Activated T-helper 2 cell treated with anti-CD3 and anti-CD28 coated beads, Interferon-gamma antibody, Interleukin-2, Interleukin-4, amounts not matched to agents 10 μg/mL and 5 μg/mL and 100 μg/mL, durations not matched to agents 14 hours and 24 hours and 36 hours (primary cell): ENCODE measurements at regions not wholly inside any gene's neighbourhood (a gene's known extent, or its start where the extent isn't known, plus 50 kb on each side); places are given as distances from the start of the nearest gene placed in this dataset.

ENCODE experiments used
- DNase-seq: peaks from one replicate; pipeline ENCODE4 v3.0.0; 2021; ENCODE audit warnings: low spot score
- H3K27ac Mint-ChIP-seq: one replicate; pipeline ENCODE4 v1.8.0; 2021; ENCODE audit warnings: mixed read lengths
- H3K27me3 Mint-ChIP-seq: one replicate; pipeline ENCODE4 v1.8.0; 2021; ENCODE audit warnings: low read depth, mixed read lengths
- H3K36me3 Mint-ChIP-seq: one replicate; pipeline ENCODE4 v1.8.0; 2021; ENCODE audit warnings: low read depth, mixed read lengths
- H3K4me1 Mint-ChIP-seq: one replicate; pipeline ENCODE4 v1.8.0; 2021; ENCODE audit warnings: low read depth, mixed read lengths
- H3K4me3 Mint-ChIP-seq: one replicate; pipeline ENCODE4 v1.8.0; 2021; ENCODE audit warnings: low read depth, mild to moderate bottlenecking, moderate library complexity, mixed read lengths
- H3K9me3 Mint-ChIP-seq: one replicate; pipeline ENCODE4 v1.8.0; 2021; ENCODE audit warnings: mixed read lengths
- intact Hi-C: fragments of 100-400 bp; cut with micrococcal nuclease; formaldehyde crosslinking; loops from one replicate; pipeline ENCODE4 v1.15.1; 2023

DNA sequence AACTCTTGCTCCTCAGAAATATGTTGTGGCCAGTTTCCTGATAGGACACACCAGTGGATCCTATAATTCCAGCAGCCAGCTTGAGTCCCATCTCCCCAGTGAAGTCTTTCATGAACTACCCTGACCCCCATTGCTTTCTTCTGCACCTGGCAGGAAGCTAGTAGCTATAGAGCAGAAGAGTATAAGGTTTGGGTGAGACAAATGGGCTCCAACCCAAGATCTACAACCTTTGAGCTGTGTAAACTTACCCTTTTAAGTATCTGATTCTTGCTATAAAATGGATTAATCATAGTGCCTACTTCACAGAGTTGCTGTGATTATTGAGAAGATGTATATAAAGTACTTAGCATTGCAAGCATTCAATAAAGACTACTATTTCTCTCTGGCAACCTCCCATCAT lies 396.9 kb upstream of the CADM1 start:
- Mint-ChIP-seq H3K27me3 (no peaks in the 10 kb centered on the region), H3K27ac (no peak overlapping the region), H3K4me1 (peaks cover 23% of the 10 kb centered on the region), H3K4me3 (no peak overlapping the region), H3K36me3 (no peaks in the 10 kb centered on the region), H3K9me3 (peaks cover 4% of the 10 kb centered on the region)
- intact Hi-C loops, result no loop called here
- no peak for DNase-seq

GRCh38 chr11:115900111-115900510 lies 395.9 kb upstream of the CADM1 start:
- intact Hi-C loops, result no loop called here
- peaks cover 4% of the 10 kb centered on the region for H3K9me3 Mint-ChIP-seq
- no peak overlapping the region for H3K4me3 Mint-ChIP-seq
- H3K27me3 Mint-ChIP-seq, result no peaks in the 10 kb centered on the region
- H3K36me3 Mint-ChIP-seq, result no peaks in the 10 kb centered on the region
- H3K4me1 Mint-ChIP-seq, result peaks cover 14% of the 10 kb centered on the region
- no peak for DNase-seq
- H3K27ac Mint-ChIP-seq, result no peak overlapping the region

DNA sequence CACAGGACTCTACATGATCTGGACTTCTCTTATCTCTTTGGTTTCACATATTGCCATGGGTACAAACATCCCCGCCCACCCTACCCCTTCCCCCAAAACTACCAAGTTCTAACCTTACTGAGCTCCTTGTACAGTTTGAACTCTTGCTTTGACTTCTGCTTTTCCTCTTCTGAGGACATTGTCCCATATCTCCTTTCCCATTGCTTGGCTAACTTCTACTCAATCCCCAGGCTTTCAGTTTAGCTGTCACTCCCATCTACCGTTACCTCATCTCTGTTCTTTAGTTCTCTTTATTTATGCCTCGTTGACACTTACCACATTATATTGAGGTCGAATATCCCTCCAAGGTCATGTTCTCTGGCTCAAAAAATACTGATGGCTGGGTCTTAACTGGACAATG lies 393.5 kb upstream of the CADM1 start:
- H3K4me1 Mint-ChIP-seq, result peaks cover 5% of the 10 kb centered on the region
- DNase-seq, result no peak
- H3K36me3 Mint-ChIP-seq, result no peaks in the 10 kb centered on the region
- no peak overlapping the region for H3K27ac Mint-ChIP-seq
- intact Hi-C loops, result no loop called here
- no peak overlapping the region for H3K4me3 Mint-ChIP-seq
- H3K9me3 Mint-ChIP-seq, result peaks cover 4% of the 10 kb centered on the region
- H3K27me3 Mint-ChIP-seq, result no peaks in the 10 kb centered on the region

DNA sequence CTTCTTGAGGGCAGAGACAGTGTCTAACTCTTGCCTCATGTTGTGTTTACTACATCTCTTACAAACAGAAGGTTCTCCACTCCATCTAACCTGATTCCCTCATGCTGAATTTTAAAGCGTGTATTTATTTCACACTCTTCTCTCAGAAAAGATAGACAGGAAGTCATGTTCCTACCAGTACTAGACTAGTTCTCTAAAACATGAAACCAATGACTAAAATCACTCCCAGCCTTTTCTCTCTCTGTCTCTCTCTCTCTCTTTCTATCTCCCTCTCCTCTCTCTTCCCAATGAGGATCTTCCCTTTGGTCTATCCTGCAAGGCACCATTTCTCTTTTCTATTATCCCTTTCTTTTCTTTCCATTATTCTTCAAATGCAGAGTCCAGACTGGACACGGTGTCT lies 391.9 kb upstream of the CADM1 start:
- Mint-ChIP-seq H3K4me1 (peaks cover 3% of the 10 kb centered on the region), H3K27ac (no peak overlapping the region), H3K27me3 (no peaks in the 10 kb centered on the region), H3K4me3 (no peak overlapping the region), H3K9me3 (no peaks in the 10 kb centered on the region), H3K36me3 (no peaks in the 10 kb centered on the region)
- no peak for DNase-seq
- intact Hi-C loops, result no loop called here

GRCh38 chr11:115895594-115895993 lies 391.4 kb upstream of the CADM1 start:
- Mint-ChIP-seq H3K9me3 (no peaks in the 10 kb centered on the region), H3K27ac (no peak overlapping the region), H3K4me1 (peaks cover 3% of the 10 kb centered on the region), H3K4me3 (no peak overlapping the region), H3K27me3 (no peaks in the 10 kb centered on the region), H3K36me3 (no peaks in the 10 kb centered on the region)
- intact Hi-C loops, result no loop called here
- no peak for DNase-seq

GRCh38 chr11:115894176-115894575 lies 390.0 kb upstream of the CADM1 start:
- Mint-ChIP-seq H3K36me3 (no peaks in the 10 kb centered on the region), H3K9me3 (no peaks in the 10 kb centered on the region), H3K4me1 (peaks cover 3% of the 10 kb centered on the region), H3K27me3 (no peaks in the 10 kb centered on the region), H3K27ac (no peak overlapping the region), H3K4me3 (no peak overlapping the region)
- intact Hi-C loops, result no loop called here
- no peak for DNase-seq

DNA sequence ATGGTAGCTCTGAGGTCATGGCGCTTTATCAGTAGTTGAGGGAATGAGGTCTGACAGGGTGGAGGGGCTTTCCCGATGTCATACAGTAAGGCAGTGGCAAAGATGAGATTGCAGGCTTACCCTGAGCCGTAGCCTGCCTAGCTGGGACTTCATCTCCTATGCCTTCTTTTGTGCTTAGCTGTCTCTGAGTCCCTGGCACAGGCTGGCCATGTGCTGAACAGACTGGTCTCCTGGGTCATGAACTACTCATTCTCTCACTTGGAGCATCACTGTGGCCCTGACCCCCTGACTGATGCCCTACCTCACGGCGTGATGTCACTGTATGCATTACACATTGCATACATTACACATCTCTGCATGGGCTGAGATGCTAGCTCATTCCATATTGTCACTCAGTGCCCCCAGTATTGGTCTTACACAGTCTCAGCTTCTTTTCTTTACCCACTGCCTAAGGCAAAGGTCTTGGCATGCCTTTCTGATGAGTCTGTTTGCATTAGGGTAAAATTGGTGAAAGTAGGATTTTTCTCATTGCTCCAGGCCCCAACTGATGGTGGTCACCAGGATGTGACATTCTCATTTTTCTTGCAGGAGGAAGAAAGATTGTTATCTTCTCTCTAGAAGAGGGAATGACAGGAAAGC lies 389.4 kb upstream of the CADM1 start:
- Mint-ChIP-seq H3K36me3 (no peaks in the 10 kb centered on the region), H3K27ac (no peak overlapping the region), H3K4me1 (peaks cover 1% of the 10 kb centered on the region), H3K4me3 (no peak overlapping the region), H3K9me3 (no peaks in the 10 kb centered on the region), H3K27me3 (no peaks in the 10 kb centered on the region)
- intact Hi-C loops, result no loop called here
- no peak for DNase-seq

DNA sequence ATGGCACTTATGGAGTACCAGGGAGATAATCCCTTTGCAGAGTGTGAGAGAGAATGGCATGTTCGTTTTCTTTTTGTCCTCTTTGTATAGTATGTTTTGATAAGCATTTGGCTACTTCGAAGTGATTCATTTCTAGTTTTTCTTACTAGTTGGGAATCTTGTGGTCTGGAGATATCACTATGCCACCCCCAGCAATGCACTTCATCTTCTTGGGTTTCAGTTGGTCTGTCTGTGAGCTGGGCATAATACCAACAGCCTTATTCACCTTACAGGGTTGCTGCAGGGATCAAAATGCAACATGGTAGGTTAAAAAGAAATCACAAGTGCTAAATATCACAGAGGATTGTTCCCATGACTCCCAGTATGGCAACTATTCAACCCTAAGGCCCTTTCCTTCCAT lies 387.8 kb upstream of the CADM1 start:
- Mint-ChIP-seq H3K9me3 (no peaks in the 10 kb centered on the region), H3K4me3 (no peak overlapping the region), H3K27me3 (no peaks in the 10 kb centered on the region), H3K36me3 (no peaks in the 10 kb centered on the region), H3K27ac (no peak overlapping the region), H3K4me1 (no peaks in the 10 kb centered on the region)
- intact Hi-C loops, result no loop called here
- no peak for DNase-seq

DNA sequence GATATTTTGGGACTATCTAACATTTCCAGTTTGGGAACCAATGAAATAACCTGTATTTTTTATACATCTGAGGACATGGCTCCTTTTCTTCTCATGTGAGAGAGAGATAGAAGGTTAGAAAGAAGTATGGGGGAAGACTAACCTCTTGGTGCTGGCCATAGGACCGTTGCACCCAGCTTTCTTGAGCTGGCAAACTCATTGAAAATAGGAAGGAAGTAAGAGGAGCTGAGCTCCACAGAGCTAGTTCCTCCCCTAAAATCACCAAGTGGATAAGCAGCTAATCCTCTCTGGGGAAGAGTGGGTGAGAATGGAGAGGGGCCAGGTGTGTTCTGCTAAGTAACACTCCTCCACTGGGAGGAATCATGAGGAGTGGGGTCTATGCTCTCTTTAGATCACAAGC lies 387.4 kb upstream of the CADM1 start:
- Mint-ChIP-seq H3K4me3 (no peak overlapping the region), H3K27ac (no peak overlapping the region), H3K27me3 (no peaks in the 10 kb centered on the region), H3K9me3 (no peaks in the 10 kb centered on the region), H3K4me1 (no peaks in the 10 kb centered on the region), H3K36me3 (no peaks in the 10 kb centered on the region)
- intact Hi-C loops, result no loop called here
- DNase-seq, result no peak

GRCh38 chr11:115890500-115890899 lies 386.3 kb upstream of the CADM1 start:
- H3K36me3 Mint-ChIP-seq, result no peaks in the 10 kb centered on the region
- intact Hi-C loops, result no loop called here
- no peak overlapping the region for H3K4me3 Mint-ChIP-seq
- no peak for DNase-seq
- H3K27ac Mint-ChIP-seq, result no peak overlapping the region
- H3K27me3 Mint-ChIP-seq, result no peaks in the 10 kb centered on the region
- H3K4me1 Mint-ChIP-seq, result no peaks in the 10 kb centered on the region
- H3K9me3 Mint-ChIP-seq, result no peaks in the 10 kb centered on the region

DNA sequence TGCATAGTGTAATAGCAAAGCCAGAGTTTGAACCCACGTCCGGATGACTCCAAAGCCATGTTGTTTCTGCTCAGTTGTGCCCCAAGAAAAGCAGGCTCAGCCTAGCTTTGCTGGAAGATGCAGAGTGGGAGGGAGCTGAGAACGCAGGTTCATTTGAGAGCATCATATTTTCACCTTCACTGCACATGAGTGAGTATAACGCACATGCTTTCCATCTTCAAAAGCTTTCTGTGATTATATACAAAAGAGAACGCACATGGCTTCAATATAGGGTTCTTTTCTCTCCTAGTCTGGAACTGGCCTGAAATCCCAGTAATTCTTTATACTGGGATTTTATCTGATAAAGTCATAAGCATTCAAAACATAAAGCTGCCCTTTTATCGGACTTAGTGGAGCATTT lies 385.5 kb upstream of the CADM1 start:
- Mint-ChIP-seq H3K4me3 (no peak overlapping the region), H3K4me1 (no peaks in the 10 kb centered on the region), H3K27ac (no peak overlapping the region), H3K9me3 (no peaks in the 10 kb centered on the region), H3K36me3 (no peaks in the 10 kb centered on the region), H3K27me3 (no peaks in the 10 kb centered on the region)
- intact Hi-C loops, result no loop called here
- no peak for DNase-seq

- Mint-ChIP-seq H3K36me3 (no peaks in the 10 kb centered on the region), H3K27ac (no peak overlapping the region), H3K9me3 (no peaks in the 10 kb centered on the region), H3K4me3 (no peak overlapping the region), H3K27me3 (no peaks in the 10 kb centered on the region), H3K4me1 (no peaks in the 10 kb centered on the region)
- intact Hi-C loops, result no loop called here
- no peak for DNase-seq
Measured at GRCh38 chr11:115887727-115888126, 383.5 kb upstream of the CADM1 start.

- H3K4me1 Mint-ChIP-seq, result no peaks in the 10 kb centered on the region
Measured at GRCh38 chr11:115887316-115887715, 383.1 kb upstream of the CADM1 start.

DNA sequence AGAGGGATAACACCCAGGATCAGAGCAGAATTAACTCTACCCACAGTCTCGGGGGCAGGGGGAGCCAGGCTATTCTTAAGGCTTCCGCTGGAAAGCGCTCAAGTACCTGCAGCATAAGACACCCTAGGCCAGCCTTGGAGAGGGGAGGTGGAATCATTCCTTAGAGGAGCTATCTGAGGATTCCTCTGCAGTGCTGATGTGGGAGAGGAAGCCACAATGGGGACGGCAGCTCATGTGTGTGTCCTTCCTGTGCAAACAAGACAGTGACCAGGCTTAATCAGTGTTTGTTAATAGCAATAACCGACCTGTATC lies 382.2 kb upstream of the CADM1 start:
- H3K27ac Mint-ChIP-seq, result no peak overlapping the region
- H3K9me3 Mint-ChIP-seq, result peaks cover 6% of the 10 kb centered on the region
- no peak for DNase-seq
- H3K27me3 Mint-ChIP-seq, result no peaks in the 10 kb centered on the region
- H3K4me1 Mint-ChIP-seq, result no peaks in the 10 kb centered on the region
- intact Hi-C loops, result no loop called here
- no peak overlapping the region for H3K4me3 Mint-ChIP-seq
- no peaks in the 10 kb centered on the region for H3K36me3 Mint-ChIP-seq

More at GRCh38 chr11:115887316-115887715, 383.1 kb upstream of the CADM1 start:
- no peak for DNase-seq
- intact Hi-C loops, result no loop called here
- Mint-ChIP-seq H3K27me3 (no peaks in the 10 kb centered on the region), H3K4me3 (no peak overlapping the region), H3K27ac (no peak overlapping the region), H3K9me3 (no peaks in the 10 kb centered on the region), H3K36me3 (no peaks in the 10 kb centered on the region)
